ENCODE measurements at regions not wholly inside any gene's neighbourhood (a gene's known extent, or its start where the extent isn't known, plus 50 kb on each side); places are given as distances from the start of the nearest gene placed in this dataset.

- no peak for DNase-seq (ENCODE audit: low read depth)
These were observed 235.0 kb downstream of the PMAIP1 start for GRCh38 chr18:60134806-60135205.

GRCh38 chr18:60130284-60130683, 230.5 kb downstream of the PMAIP1 start:
- DNase-seq (ENCODE audit: low read depth) = no peak

- no peak for DNase-seq (ENCODE audit: low read depth)
These were observed 223.2 kb downstream of the PMAIP1 start for GRCh38 chr18:60123031-60123430.

GRCh38 chr18:60122339-60122738, 222.5 kb downstream of the PMAIP1 start:
- DNase-seq (ENCODE audit: low read depth) = no peak

GRCh38 chr18:60120231-60120750, 220.5 kb downstream of the PMAIP1 start:
- DNase-seq (ENCODE audit: low read depth) = no peak

GRCh38 chr18:60117321-60117720, 217.5 kb downstream of the PMAIP1 start:
- no peak for DNase-seq (ENCODE audit: low read depth)

- no peak for DNase-seq (ENCODE audit: low read depth)
These were observed 213.6 kb downstream of the PMAIP1 start for GRCh38 chr18:60113396-60113795.

GRCh38 chr18:60112369-60112768, 212.6 kb downstream of the PMAIP1 start:
- DNase-seq (ENCODE audit: low read depth) = no peak

GRCh38 chr18:60111525-60111924, 211.7 kb downstream of the PMAIP1 start:
- DNase-seq (ENCODE audit: low read depth) = no peak

- DNase-seq (ENCODE audit: low read depth) = no peak
These were observed 211.0 kb downstream of the PMAIP1 start for GRCh38 chr18:60110836-60111235.

- DNase-seq (ENCODE audit: low read depth) = no peak
These were observed 201.0 kb downstream of the PMAIP1 start for GRCh38 chr18:60100778-60101177.

- DNase-seq (ENCODE audit: low read depth) = no peak
These were observed 199.9 kb downstream of the PMAIP1 start for GRCh38 chr18:60099709-60100108.

GRCh38 chr18:60096428-60096827, 196.6 kb downstream of the PMAIP1 start:
- no peak for DNase-seq (ENCODE audit: low read depth)

- DNase-seq (ENCODE audit: low read depth) = no peak
These were observed 192.3 kb downstream of the PMAIP1 start for GRCh38 chr18:60092073-60092472.

GRCh38 chr18:60090170-60090569, 190.4 kb downstream of the PMAIP1 start:
- DNase-seq (ENCODE audit: low read depth) = no peak

- no peak for DNase-seq (ENCODE audit: low read depth)
These were observed 183.0 kb downstream of the PMAIP1 start for GRCh38 chr18:60082790-60083189.

- DNase-seq (ENCODE audit: low read depth) = no peak
These were observed 182.5 kb downstream of the PMAIP1 start for GRCh38 chr18:60082282-60082681.

- DNase-seq (ENCODE audit: low read depth) = no peak
These were observed 175.7 kb downstream of the PMAIP1 start for GRCh38 chr18:60075477-60075876.

GRCh38 chr18:60070631-60071030, 170.8 kb downstream of the PMAIP1 start:
- DNase-seq (ENCODE audit: low read depth) = no peak

GRCh38 chr18:60069145-60069544, 169.3 kb downstream of the PMAIP1 start:
- DNase-seq (ENCODE audit: low read depth) = no peak

GRCh38 chr18:60067426-60068210, 167.8 kb downstream of the PMAIP1 start:
- no peak for DNase-seq (ENCODE audit: low read depth)

GRCh38 chr18:60066219-60066975, 166.6 kb downstream of the PMAIP1 start:
- no peak for DNase-seq (ENCODE audit: low read depth)

GRCh38 chr18:60064271-60064670, 164.5 kb downstream of the PMAIP1 start:
- DNase-seq (ENCODE audit: low read depth) = no peak

All from forelimb muscle (tissue), 1 donor.